GM23248 (cell line): ENCODE measurements at regions not wholly inside any gene's neighbourhood (a gene's known extent, or its start where the extent isn't known, plus 50 kb on each side); places are given as distances from the start of the nearest gene placed in this dataset.

Source experiments
- EZH2 ChIP-seq: fragments of 200-600 bp; sonication (generic); IDR thresholded peaks from 2 replicates; pipeline ENCODE4 v1.6.1; 2018; ENCODE audit warnings: antibody characterized with exemption, mild to moderate bottlenecking; ENCODE audit not compliant: insufficient read depth, poor library complexity, severe bottlenecking
- EZH2phosphoT487 ChIP-seq: fragments of 200-600 bp; sonication (generic); IDR thresholded peaks from 2 replicates; pipeline ENCODE4 v1.6.1; 2018; ENCODE audit warnings: antibody characterized with exemption, moderate library complexity, mild to moderate bottlenecking, low read depth; ENCODE audit not compliant: insufficient read depth

GRCh38 chr12:105978276-105978675 lies 160.5 kb downstream of the NUAK1 start:
- TF ChIP-seq EZH2, result no peak
- no peak for TF ChIP-seq EZH2phosphoT487
